ENCODE measurements at regions not wholly inside any gene's neighbourhood (a gene's known extent, or its start where the extent isn't known, plus 50 kb on each side); places are given as distances from the start of the nearest gene placed in this dataset.

DNA sequence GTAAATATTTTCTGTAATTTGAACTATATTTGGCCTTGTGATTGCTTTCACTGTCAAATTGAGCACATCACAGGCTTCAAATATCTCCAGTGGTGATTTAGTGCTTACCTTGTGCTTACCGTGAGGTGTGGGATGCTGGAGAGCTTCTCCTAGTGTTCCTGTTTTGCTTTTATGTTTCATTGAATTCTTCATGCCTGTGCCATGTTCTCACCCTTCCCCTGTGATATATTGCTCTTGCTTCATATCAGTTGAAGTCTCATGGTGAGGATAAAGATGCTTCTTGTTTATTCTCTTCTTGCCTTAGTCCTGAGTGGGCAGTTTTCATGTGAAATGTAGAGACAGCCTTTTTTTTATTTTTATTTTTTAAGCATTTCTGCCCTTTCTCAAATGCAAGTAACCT is 198.0 kb upstream of the PDGFD start:
- DNase-seq (ENCODE audit: low spot score): no peak
- FAIRE-seq: no peak

DNA sequence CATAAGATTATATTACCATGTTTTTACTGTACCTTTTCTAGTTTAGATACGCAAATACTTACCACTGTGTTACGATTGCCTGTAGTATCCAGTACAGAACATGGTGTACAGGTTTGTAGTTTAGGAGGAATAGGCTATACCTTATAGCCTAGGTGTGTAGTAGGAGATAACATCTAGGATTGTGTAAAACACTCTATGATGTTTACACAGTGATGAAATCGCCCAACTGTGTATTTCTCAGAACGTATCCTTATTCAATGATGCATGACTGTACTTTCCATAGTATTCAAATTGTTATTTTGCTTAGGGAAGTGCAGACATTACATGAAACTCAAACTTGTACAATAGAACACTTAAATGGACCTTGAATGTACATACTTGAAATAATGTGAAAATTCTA is 188.1 kb upstream of the PDGFD start:
- no peak for DNase-seq (ENCODE audit: low spot score)

DNA sequence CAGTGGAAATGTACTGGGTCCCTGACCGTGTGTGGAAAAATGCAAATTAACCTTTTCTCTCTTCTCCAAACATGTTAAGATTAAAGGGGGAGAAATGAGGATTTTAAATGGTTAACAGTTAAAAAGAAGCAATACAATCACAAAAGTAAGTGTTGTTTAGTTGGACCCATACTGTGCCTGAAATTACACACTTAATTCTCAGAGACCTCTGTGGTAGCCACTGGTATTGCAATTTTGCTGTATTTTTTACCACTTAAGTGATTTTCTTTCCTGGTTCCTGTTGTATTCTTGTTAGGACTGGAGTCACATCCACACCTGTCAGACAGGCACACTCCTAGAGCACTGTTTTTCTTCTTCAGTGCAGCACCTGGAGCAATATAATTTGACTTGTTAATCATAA is 179.6 kb upstream of the PDGFD start:
- no peak for FAIRE-seq
- peak; percentile 6 for DNase-seq (ENCODE audit: low spot score)

More for the DNA sequence above, 188.1 kb upstream of the PDGFD start:
- FAIRE-seq: peak; percentile 23

DNA sequence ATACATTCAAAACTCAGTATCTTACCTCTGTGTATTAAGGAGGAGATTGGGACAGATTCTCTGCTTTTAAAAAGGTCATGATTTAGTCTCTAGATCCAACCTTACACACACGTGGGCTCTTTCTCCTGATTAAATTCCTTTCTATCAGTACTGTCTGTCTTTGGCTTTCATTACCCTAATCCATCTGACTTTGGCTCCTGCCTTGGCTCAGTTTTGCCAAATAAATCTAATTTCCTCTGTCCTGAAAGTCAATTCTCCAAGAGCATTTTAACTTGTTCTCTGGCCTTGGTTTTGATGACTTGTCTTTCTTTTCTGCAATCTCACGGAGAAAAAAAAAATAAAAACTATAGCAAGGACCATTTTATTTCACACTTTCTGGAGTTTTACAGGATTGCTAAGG is 176.6 kb upstream of the PDGFD start:
- no peak for FAIRE-seq
- DNase-seq (ENCODE audit: low spot score): no peak

- DNase-seq (ENCODE audit: low spot score) (no peak), FAIRE-seq (no peak)
Observed at GRCh38 chr11:104339380-104339831, 175.5 kb upstream of the PDGFD start.

GRCh38 chr11:104338186-104338585 is 174.2 kb upstream of the PDGFD start:
- FAIRE-seq (no peak), DNase-seq (ENCODE audit: low spot score) (peak; percentile 8)

GRCh38 chr11:104337273-104337672 is 173.3 kb upstream of the PDGFD start:
- DNase-seq (ENCODE audit: low spot score) (peak; percentile 19), FAIRE-seq (no peak)

DNA sequence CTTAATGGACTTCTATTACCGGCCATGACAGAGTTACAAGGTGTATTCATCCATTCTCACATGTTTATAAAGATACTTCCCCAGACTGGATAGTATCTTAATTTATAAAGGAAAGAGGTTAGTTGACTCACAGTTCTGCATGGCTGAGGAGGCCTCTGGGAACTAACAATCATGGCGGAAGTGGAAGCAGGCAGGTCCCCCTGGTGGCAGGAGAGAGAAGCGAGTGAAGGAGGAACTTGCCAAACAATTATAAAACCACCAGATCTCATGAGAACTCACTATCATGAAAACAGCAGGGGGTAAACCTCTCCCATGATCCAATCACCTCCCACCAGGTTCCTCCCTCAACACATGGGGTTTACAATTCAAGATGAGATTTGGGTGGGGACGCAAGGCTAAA is 170.0 kb upstream of the PDGFD start:
- DNase-seq (ENCODE audit: low spot score) (no peak), FAIRE-seq (no peak)

- DNase-seq (ENCODE audit: low spot score): no peak
Observed at GRCh38 chr11:104332110-104332509, 168.2 kb upstream of the PDGFD start.

DNA sequence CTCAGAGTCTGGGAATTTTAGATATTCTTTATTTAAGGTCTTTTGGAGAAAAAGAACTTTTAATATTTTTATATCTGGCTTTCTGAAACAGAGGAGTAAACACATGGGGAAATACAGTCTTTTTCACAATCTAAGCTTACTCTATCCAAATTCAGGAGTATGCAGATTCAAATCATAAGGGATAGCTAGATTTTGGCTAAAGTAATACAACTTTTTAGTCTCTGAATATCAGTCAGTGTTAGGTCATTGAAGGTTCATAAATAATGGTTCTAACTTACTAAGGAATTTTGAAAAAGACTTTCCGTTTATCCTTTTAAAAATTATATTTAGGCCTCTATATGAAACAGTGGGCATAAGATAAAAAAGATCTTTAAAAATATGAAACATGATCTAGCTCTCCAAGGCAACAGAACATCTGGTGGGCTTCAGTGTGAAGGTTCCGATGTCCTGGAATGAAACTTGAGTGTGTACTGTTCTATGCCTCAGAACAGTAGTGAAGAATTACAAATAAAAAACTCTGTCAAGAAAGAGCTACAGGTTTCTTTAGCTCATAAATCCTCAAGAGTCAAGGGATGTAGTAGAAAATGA is 165.2 kb upstream of the PDGFD start:
- FAIRE-seq (no peak), DNase-seq (ENCODE audit: low spot score) (no peak)

More at GRCh38 chr11:104332110-104332509, 168.2 kb upstream of the PDGFD start:
- no peak for FAIRE-seq

DNA sequence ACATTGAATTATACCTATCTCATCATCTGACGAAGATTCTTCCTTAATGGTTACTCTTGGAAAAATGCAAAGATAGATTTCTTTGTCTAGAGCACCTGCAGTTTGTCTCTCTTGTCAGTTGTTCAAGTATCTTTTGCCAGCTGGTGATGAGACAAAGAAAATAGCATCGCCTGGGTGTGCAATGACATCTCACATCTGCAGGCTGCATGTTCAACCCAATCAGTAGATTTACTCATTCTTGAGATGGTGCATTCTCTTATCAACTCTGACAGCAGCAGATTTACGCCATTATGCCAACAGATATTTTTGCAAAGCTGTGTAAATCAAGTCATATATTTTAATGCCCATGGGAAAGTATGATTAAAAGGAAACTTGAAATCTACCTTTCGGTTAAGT is 164.6 kb upstream of the PDGFD start:
- no peak for FAIRE-seq
- no peak for DNase-seq (ENCODE audit: low spot score)

DNA sequence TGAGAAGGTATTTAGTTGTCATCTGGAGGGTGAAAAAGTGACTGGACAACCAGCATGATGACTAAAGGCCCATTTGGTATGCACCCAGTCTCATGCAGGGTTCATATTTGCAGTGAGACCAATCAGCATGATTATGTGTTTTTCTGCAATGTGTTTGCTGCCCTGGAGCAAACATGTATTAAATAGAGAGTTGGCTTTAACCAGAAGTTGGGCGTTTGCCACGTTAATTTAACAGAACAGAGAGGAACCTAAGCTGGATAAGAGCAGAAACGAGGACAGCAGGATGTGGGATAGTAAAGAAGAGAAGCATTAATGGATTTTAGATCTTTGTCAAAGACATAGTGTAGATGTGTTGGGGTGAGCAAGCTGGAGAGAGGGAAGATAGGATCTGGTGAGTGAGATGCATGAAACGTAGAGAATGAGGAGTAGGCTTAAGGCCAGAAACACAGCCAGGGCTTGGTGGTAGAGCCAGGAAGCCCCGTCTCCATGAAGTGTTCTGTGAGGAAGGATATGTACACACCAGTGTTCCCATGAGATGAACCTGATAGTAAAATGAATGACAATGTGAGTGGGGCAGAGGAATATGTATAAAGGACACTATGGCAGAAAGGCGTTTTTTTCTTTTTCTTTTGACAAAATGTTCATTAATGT is 164.0 kb upstream of the PDGFD start:
- FAIRE-seq (no peak), DNase-seq (ENCODE audit: low spot score) (no peak)

DNA sequence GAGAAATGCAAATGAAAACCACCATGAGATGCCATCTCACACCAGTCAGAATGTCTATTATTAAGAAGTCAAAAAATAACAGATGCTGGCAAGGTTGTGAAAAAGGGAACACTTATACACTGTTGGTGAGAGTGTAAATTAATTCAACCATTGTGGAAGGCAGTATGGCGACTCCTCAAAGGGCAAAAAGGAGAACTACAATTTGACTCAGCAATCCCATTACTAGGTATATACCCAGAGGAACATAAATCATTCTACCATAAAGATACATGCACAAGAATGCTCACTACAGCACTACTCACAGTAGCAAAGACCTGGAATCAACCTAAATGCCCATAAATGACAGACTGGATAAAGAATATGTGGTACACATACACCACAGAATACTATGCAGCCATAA is 161.1 kb upstream of the PDGFD start:
- no peak for DNase-seq (ENCODE audit: low spot score)

GRCh38 chr11:104324276-104324675 is 160.3 kb upstream of the PDGFD start:
- DNase-seq (ENCODE audit: low spot score) (no peak), FAIRE-seq (no peak)

More for the DNA sequence above, 161.1 kb upstream of the PDGFD start:
- no peak for FAIRE-seq

DNA sequence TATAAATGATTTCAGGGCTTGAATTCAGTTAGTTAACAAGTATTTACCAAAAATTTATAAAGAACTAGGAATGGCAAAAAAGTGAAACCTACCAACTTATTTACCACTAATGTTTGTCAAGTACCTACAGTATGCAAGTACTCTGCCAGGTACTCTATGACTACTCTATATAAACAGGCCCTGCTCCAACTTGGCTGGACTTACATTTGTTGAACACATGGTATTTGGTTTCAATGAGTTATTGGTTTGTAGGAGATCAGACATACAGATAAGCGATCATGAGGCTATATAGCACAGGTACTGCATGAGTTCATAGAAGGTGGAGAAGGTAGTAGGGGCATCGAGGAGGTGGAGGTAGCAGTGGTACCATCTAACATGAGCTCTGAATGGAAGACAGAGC is 159.9 kb upstream of the PDGFD start:
- DNase-seq (ENCODE audit: low spot score) (no peak), FAIRE-seq (no peak)

DNA sequence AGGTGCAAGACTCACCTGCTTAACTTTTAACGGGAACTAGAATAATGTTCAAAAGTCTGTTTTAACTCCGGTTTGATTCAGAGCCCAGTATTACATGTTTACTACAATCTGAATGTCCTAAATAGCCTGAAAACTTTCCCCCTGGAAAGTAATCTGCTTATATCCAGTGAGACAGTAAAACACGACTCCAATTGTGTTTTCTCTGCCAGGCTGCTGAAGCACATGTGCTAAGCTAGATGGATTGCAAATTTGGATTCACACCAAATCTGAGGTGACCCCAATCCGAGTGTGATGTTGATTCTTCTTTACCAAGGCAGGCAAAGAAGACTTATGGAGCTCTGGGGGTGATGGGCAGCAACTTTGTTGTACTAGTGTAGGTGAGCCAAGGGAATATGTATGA is 158.7 kb upstream of the PDGFD start:
- FAIRE-seq (no peak), DNase-seq (ENCODE audit: low spot score) (no peak)

DNA sequence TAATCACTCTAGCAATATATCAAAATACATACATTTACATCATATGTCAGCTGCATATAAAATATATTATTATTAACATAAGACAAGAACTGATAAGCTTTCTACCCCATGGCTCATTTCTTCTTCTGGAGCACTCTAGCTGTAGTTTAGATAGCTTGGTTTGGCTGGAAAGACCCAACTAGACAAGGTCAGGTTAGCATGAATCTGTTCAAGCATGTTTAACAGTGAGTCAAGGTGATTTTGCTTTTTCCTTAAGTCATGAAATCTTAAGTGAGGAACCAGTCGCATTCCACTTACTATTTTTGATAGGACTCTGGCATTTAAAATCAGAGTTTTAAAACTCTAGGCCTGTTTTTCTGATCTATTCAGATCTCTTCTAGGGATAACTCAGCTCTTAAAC is 157.0 kb upstream of the PDGFD start:
- FAIRE-seq (no peak), DNase-seq (ENCODE audit: low spot score) (no peak)

DNA sequence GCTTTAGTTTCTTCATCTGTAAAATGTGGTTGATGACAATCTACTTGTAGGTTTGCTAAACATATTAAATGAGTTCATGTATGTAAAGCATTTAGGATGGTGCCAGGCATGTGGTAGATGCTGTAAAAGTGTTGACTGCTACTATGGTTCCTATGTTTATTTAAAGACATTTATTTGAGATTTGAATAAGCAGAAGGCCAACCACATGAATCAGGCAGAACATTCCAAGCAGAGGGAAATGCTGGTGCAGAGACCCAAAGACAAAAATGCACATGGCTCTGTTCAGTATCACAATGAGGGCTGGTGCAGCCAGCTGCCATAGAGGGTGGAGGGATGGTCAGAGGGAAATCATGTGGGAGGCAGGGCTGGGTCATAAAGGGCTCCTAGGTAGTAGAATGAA is 156.2 kb upstream of the PDGFD start:
- DNase-seq (ENCODE audit: low spot score) (no peak), FAIRE-seq (no peak)

- DNase-seq (ENCODE audit: low spot score): no peak
- no peak for FAIRE-seq
Observed at GRCh38 chr11:104319396-104319795, 155.4 kb upstream of the PDGFD start.

DNA sequence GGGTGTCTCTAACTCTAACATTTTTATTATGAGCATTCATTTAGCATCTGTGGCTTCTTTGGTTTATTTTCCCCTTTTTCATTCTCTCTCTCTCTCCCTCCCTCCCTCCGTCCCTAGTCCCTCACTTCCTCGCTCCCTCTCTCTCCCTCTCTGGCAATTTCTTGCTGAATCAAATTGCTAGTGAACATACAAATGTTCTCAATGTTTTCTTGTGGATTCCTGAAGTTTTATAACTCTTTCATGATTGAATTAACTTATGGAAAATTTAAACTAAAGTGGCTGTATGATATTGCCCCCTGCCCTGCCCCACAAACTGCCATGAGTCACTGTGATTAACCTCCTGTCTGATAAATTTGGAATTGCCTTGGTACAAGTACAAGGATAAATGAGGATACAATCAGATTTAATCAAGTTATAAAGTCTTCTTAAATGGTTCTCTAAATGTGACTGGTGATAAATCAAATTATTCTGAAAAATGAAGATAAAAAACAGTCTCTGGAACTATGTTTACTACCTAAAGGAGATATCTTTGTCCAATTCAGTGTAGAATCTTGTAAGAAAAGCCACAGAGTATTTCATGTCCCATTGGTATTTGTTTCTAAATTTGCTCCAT is 143.0 kb upstream of the PDGFD start:
- no peak for DNase-seq (ENCODE audit: low spot score)
- no peak for FAIRE-seq

GRCh38 chr11:104301776-104302175 is 137.8 kb upstream of the PDGFD start:
- DNase-seq (ENCODE audit: low spot score) (no peak), FAIRE-seq (no peak)

- DNase-seq (ENCODE audit: low spot score): no peak
- no peak for FAIRE-seq
Observed at GRCh38 chr11:104291646-104292045, 127.7 kb upstream of the PDGFD start.

GRCh38 chr11:104286129-104286528 is 122.2 kb upstream of the PDGFD start:
- DNase-seq (ENCODE audit: low spot score): no peak
- FAIRE-seq: no peak

All from urothelium cell line (cell line).